ENCODE measurements at regions not wholly inside any gene's neighbourhood (a gene's known extent, or its start where the extent isn't known, plus 50 kb on each side); places are given as distances from the start of the nearest gene placed in this dataset.

- H3K4me3 ChIP-seq (ENCODE audit: low read depth, low read length) = no peak overlapping the region
- no peaks in the 10 kb centered on the region for H3K27me3 ChIP-seq (replicated peaks)
- H3K36me3 ChIP-seq (replicated peaks) = no peaks in the 10 kb centered on the region
- in situ Hi-C loops (cut with HindIII; ENCODE audit: low pct_ligation_motif_present, low sequenced_read_pairs) = no loop called here
- H3K27ac ChIP-seq = no peak overlapping the region
- TF ChIP-seq, protein P1, sequence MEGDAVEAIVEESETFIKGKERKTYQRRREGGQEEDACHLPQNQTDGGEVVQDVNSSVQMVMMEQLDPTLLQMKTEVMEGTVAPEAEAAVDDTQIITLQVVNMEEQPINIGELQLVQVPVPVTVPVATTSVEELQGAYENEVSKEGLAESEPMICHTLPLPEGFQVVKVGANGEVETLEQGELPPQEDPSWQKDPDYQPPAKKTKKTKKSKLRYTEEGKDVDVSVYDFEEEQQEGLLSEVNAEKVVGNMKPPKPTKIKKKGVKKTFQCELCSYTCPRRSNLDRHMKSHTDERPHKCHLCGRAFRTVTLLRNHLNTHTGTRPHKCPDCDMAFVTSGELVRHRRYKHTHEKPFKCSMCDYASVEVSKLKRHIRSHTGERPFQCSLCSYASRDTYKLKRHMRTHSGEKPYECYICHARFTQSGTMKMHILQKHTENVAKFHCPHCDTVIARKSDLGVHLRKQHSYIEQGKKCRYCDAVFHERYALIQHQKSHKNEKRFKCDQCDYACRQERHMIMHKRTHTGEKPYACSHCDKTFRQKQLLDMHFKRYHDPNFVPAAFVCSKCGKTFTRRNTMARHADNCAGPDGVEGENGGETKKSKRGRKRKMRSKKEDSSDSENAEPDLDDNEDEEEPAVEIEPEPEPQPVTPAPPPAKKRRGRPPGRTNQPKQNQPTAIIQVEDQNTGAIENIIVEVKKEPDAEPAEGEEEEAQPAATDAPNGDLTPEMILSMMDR (IDR thresholded peaks at IDR 0.05; ENCODE audit: low read depth, low read length, missing control alignments) = no peak
- no peak for DNase-seq
These were observed 62.1 kb upstream of the EYA2 start for GRCh38 chr20:46832555-46832954.

DNA sequence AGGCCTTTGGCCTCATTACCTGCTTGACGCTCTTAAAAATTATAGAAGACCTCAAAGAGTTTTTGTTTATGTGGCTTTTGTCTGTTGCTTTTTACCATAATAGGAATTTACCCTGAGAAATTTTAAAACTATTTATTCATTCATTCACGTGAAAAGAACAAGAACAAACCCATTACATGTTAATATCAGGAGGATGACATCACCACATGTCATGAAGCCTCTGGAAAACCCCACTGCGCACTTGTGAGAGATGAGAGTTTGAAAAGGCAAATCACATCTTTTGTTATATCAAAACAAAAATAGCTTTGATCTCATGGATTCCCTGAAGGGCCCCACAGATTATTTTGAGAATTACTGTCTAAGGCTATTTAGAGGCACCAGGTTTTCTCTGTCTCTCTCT lies 61.3 kb upstream of the EYA2 start:
- H3K27ac ChIP-seq = no peak overlapping the region
- no peak overlapping the region for H3K4me3 ChIP-seq (ENCODE audit: low read depth, low read length)
- no peaks in the 10 kb centered on the region for H3K27me3 ChIP-seq (replicated peaks)
- TF ChIP-seq, protein P1 (IDR thresholded peaks at IDR 0.05; ENCODE audit: low read depth, low read length, missing control alignments) = no peak
- in situ Hi-C loops (cut with HindIII; ENCODE audit: low pct_ligation_motif_present, low sequenced_read_pairs) = no loop called here
- H3K36me3 ChIP-seq (replicated peaks) = no peaks in the 10 kb centered on the region
- no peak for DNase-seq

DNA sequence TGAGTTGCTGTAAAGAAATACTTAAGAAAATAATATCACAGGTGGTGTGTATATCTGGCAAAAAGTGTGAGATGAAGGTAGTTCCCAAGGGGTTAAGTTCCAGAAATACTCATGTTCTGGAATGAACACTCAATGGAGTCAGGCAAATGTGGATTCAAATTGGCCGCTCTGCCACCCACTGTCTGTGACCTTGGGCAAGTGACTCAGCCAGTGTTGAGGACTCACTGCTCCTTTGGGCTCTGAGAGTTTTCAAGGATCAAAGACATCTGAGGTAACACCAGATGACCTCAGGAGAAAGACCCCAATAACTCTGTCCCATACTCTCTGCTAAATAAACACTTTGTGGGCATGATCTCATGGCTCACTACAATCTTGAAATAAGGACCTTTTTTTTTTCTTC lies 59.2 kb upstream of the EYA2 start:
- Histone ChIP-seq H3K27ac (no peak overlapping the region), H3K4me3 (ENCODE audit: low read depth, low read length) (no peak overlapping the region), H3K27me3 (replicated peaks) (no peaks in the 10 kb centered on the region), H3K36me3 (replicated peaks) (no peaks in the 10 kb centered on the region)
- TF ChIP-seq, protein P1 (IDR thresholded peaks at IDR 0.05; ENCODE audit: low read depth, low read length, missing control alignments) = no peak
- in situ Hi-C loops (cut with HindIII; ENCODE audit: low pct_ligation_motif_present, low sequenced_read_pairs) = no loop called here
- DNase-seq = peak; percentile 8

GRCh38 chr20:46837083-46837482 lies 57.6 kb upstream of the EYA2 start:
- Histone ChIP-seq H3K27ac (no peak overlapping the region), H3K36me3 (replicated peaks) (no peaks in the 10 kb centered on the region), H3K4me3 (ENCODE audit: low read depth, low read length) (no peak overlapping the region), H3K27me3 (replicated peaks) (no peaks in the 10 kb centered on the region)
- TF ChIP-seq, protein P1 (IDR thresholded peaks at IDR 0.05; ENCODE audit: low read depth, low read length, missing control alignments) = no peak
- no peak for DNase-seq
- in situ Hi-C loops (cut with HindIII; ENCODE audit: low pct_ligation_motif_present, low sequenced_read_pairs) = no loop called here

GRCh38 chr20:46838011-46838410 lies 56.6 kb upstream of the EYA2 start:
- in situ Hi-C loops (cut with HindIII; ENCODE audit: low pct_ligation_motif_present, low sequenced_read_pairs) = no loop called here
- H3K27ac ChIP-seq = no peak overlapping the region
- TF ChIP-seq, protein P1 (IDR thresholded peaks at IDR 0.05; ENCODE audit: low read depth, low read length, missing control alignments) = no peak
- H3K36me3 ChIP-seq (replicated peaks) = no peaks in the 10 kb centered on the region
- no peak for DNase-seq
- H3K4me3 ChIP-seq (ENCODE audit: low read depth, low read length) = no peak overlapping the region
- H3K27me3 ChIP-seq (replicated peaks) = no peaks in the 10 kb centered on the region

DNA sequence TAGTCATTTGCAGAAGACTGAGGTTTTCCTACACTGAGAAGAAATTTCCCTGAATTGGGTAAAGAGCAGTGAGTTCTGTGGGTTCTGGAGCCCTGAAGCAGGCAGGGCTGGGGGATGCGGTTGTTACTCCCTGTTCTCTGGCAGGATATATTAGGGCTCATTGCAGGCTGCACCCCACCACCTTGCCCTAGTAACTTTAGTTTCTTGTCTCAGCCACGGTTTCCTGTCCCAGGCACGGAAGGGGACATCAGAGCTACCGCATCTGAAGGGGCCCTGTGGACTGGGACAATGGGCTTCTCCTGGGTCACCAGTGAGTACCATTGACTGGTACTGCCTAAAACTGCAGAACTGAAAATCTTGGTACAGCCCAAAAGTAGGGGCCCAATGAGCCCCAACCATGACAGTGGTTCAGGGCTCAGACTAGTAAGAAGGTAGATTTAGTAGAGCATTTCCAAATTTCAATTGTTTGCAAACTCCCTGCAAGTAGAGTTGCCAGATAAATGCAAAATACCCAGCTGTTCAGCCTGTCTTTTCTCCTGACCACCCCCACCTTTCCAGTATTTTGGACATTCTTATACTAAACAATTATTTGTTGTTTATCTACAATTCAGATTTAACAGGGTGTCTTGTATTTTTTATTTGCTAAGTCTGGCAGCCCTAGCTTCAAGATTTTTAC lies 54.5 kb upstream of the EYA2 start:
- Histone ChIP-seq H3K27ac (no peak overlapping the region), H3K27me3 (replicated peaks) (no peaks in the 10 kb centered on the region), H3K4me3 (ENCODE audit: low read depth, low read length) (no peak overlapping the region), H3K36me3 (replicated peaks) (no peaks in the 10 kb centered on the region)
- DNase-seq = no peak
- TF ChIP-seq, protein P1 (IDR thresholded peaks at IDR 0.05; ENCODE audit: low read depth, low read length, missing control alignments) = no peak
- in situ Hi-C loops (cut with HindIII; ENCODE audit: low pct_ligation_motif_present, low sequenced_read_pairs) = no loop called here
